ENCODE measurements at regions not wholly inside any gene's neighbourhood (a gene's known extent, or its start where the extent isn't known, plus 50 kb on each side); places are given as distances from the start of the nearest gene placed in this dataset.

GRCh38 chr10:3233486-3233990 lies 61.0 kb upstream of the PITRM1 start:
- TF ChIP-seq CTCF (IDR thresholded peaks at IDR 0.05 in 4 of 5, conservative IDR thresholded peaks at IDR 0.05 in 1 of 5) (no peak), POLR2A (IDR thresholded peaks at IDR 0.05) (no peak)

Data from gastrocnemius medialis (tissue), 4 donors.